ENCODE measurements at regions not wholly inside any gene's neighbourhood (a gene's known extent, or its start where the extent isn't known, plus 50 kb on each side); places are given as distances from the start of the nearest gene placed in this dataset.

GRCh38 chr15:53225781-53226180, 435.6 kb upstream of the ONECUT1 start:
- no CpG with 5 or more reads among the region's 3 CpGs for WGBS (ENCODE audit: insufficient coverage)
- ChIA-PET CTCF (no interaction called here), POLR2A (no interaction called here)
- H2AFZ ChIP-seq (ENCODE audit: insufficient read depth, low read depth, low read length, poor library complexity, severe bottlenecking) = no peak overlapping the region
- no peaks in the 10 kb centered on the region for H3K79me2 ChIP-seq (ENCODE audit: control insufficient read depth, insufficient read depth, low read length)
- no peaks in the 10 kb centered on the region for H4K20me1 ChIP-seq (ENCODE audit: control insufficient read depth, insufficient read depth, low read length, poor library complexity, severe bottlenecking)
- H3K4me1 Mint-ChIP-seq = no peaks in the 10 kb centered on the region
- intact Hi-C loops (cut with micrococcal nuclease) = no loop called here
- no peaks in the 10 kb centered on the region for H3K9me3 ChIP-seq (ENCODE audit: control extremely low read depth in 1 of 3, control insufficient read depth in 2 of 3, insufficient read depth in 1 of 3, low read length in 2 of 3)
- no peak overlapping the region for H3K4me3 Mint-ChIP-seq
- no peak overlapping the region for H3K27ac Mint-ChIP-seq
- H3K4me3 ChIP-seq (ENCODE audit: control extremely low read depth in 1 of 5, extremely low read depth in 1 of 5, insufficient read depth in 1 of 5, low read depth in 2 of 5, low read length in 4 of 5) = no peak overlapping the region
- ATAC-seq (ENCODE audit: low read depth) (no peak), DNase-seq (no peak)
- no peak overlapping the region for H3K4me2 ChIP-seq (replicated peaks; ENCODE audit: low read depth, low read length, poor library complexity, severe bottlenecking)
- H3K9me3 Mint-ChIP-seq (ENCODE audit: insufficient read depth) = no peaks in the 10 kb centered on the region
- H3K9ac ChIP-seq (ENCODE audit: low read length) = no peak overlapping the region
- no peaks in the 10 kb centered on the region for H3K4me1 ChIP-seq (ENCODE audit: control insufficient read depth in 2 of 2, insufficient read depth in 2 of 2, low read length in 2 of 2)
- TF ChIP-seq CTCF (IDR thresholded peaks at IDR 0.05) (no peak), EZH2 (IDR thresholded peaks at IDR 0.05; ENCODE audit: borderline replicate concordance, insufficient read depth, low read depth, low read length, poor library complexity, severe bottlenecking) (no peak)
- peaks cover 3% of the 10 kb centered on the region for H3K27me3 Mint-ChIP-seq
- no peak overlapping the region for H3K27ac ChIP-seq (ENCODE audit: low read length in 2 of 2)
- no peaks in the 10 kb centered on the region for H3K36me3 ChIP-seq (replicated peaks in 1 of 2; ENCODE audit: control extremely low read depth in 1 of 2, control insufficient read depth in 1 of 2, extremely low read depth in 1 of 2, insufficient read depth in 2 of 2, low read length in 1 of 2)
- H3K27me3 ChIP-seq (replicated peaks in 1 of 4; ENCODE audit: control extremely low read depth in 1 of 4, control insufficient read depth in 3 of 4, insufficient read depth in 4 of 4, low read length in 3 of 4) = no peaks in the 10 kb centered on the region

GRCh38 chr15:53224371-53224770, 434.2 kb upstream of the ONECUT1 start:
- no peaks in the 10 kb centered on the region for H3K4me1 ChIP-seq (ENCODE audit: control insufficient read depth in 2 of 2, insufficient read depth in 2 of 2, low read length in 2 of 2)
- TF ChIP-seq EZH2 (IDR thresholded peaks at IDR 0.05; ENCODE audit: borderline replicate concordance, insufficient read depth, low read depth, low read length, poor library complexity, severe bottlenecking) (no peak), CTCF (IDR thresholded peaks at IDR 0.05) (no peak)
- ATAC-seq (ENCODE audit: low read depth) = no peak
- ChIA-PET CTCF (no interaction called here), POLR2A (no interaction called here)
- H3K4me2 ChIP-seq (replicated peaks; ENCODE audit: low read depth, low read length, poor library complexity, severe bottlenecking) = no peak overlapping the region
- H2AFZ ChIP-seq (ENCODE audit: insufficient read depth, low read depth, low read length, poor library complexity, severe bottlenecking) = no peak overlapping the region
- Mint-ChIP-seq H3K4me1 (no peaks in the 10 kb centered on the region), H3K27me3 (peaks cover 3% of the 10 kb centered on the region), H3K9me3 (ENCODE audit: insufficient read depth) (no peaks in the 10 kb centered on the region), H3K27ac (no peak overlapping the region), H3K4me3 (no peak overlapping the region)
- H3K27me3 ChIP-seq (replicated peaks in 1 of 4; ENCODE audit: control extremely low read depth in 1 of 4, control insufficient read depth in 3 of 4, insufficient read depth in 4 of 4, low read length in 3 of 4) = no peaks in the 10 kb centered on the region
- no peak overlapping the region for H3K9ac ChIP-seq (ENCODE audit: low read length)
- H3K9me3 ChIP-seq (ENCODE audit: control extremely low read depth in 1 of 3, control insufficient read depth in 2 of 3, insufficient read depth in 1 of 3, low read length in 2 of 3) = no peaks in the 10 kb centered on the region
- no peaks in the 10 kb centered on the region for H3K36me3 ChIP-seq (replicated peaks in 1 of 2; ENCODE audit: control extremely low read depth in 1 of 2, control insufficient read depth in 1 of 2, extremely low read depth in 1 of 2, insufficient read depth in 2 of 2, low read length in 1 of 2)
- H3K27ac ChIP-seq (ENCODE audit: low read length in 2 of 2) = no peak overlapping the region
- no peaks in the 10 kb centered on the region for H4K20me1 ChIP-seq (ENCODE audit: control insufficient read depth, insufficient read depth, low read length, poor library complexity, severe bottlenecking)
- intact Hi-C loops (cut with micrococcal nuclease) = no loop called here
- no peak for DNase-seq
- no peaks in the 10 kb centered on the region for H3K79me2 ChIP-seq (ENCODE audit: control insufficient read depth, insufficient read depth, low read length)
- H3K4me3 ChIP-seq (ENCODE audit: control extremely low read depth in 1 of 5, extremely low read depth in 1 of 5, insufficient read depth in 1 of 5, low read depth in 2 of 5, low read length in 4 of 5) = no peak overlapping the region

Data from B cell (primary cell).